Endothelial cell of umbilical vein (primary cell): ENCODE measurements at regions not wholly inside any gene's neighbourhood (a gene's known extent, or its start where the extent isn't known, plus 50 kb on each side); places are given as distances from the start of the nearest gene placed in this dataset.

Experiments used
- BruUV-seq: library from RNA; stranded (reverse); fragments of 400-500 nt; replicated peaks from 2 replicates; lab custom pipeline; 2021; lab: Mats Ljungman, UMichigan
- CTCF ChIA-PET: fragments of 300-600, 350-600 bp; sonication (Branson Sonifier 250); formaldehyde crosslinking; loops from one replicate; lab custom pipeline; 2021; ENCODE audit warnings: antibody characterized with exemption, inconsistent platforms; lab: Charles Lee
- POLR2A ChIA-PET: fragments of 300-600, 350-600 bp; sonication (Branson Sonifier 250); formaldehyde crosslinking; loops from one replicate; lab custom pipeline; 2021; ENCODE audit warnings: antibody characterized with exemption, inconsistent platforms; lab: Charles Lee
- DNase-seq: peaks from one replicate; pipeline ENCODE4 v3.0.0-alpha.2; 2011; ENCODE audit warnings: low read depth, low spot score
- FAIRE-seq: peaks from 2 replicates; lab custom pipeline; 2011; peaks lifted over from hg19 to GRCh38; lab: Jason Lieb, UNC
- H2AFZ ChIP-seq: 2 replicates; pipeline ENCODE4 v1.6.0; 2012; ENCODE audit warnings: low read depth, low read length, control low read depth, inconsistent platforms
- H3K27ac ChIP-seq: 2 replicates; pipeline ENCODE4 v1.5.1; 2011; ENCODE audit warnings: low read depth, mild to moderate bottlenecking, control low read depth, low read length, moderate library complexity; ENCODE audit not compliant: insufficient read depth
- H3K27me3 ChIP-seq, 2 experiments: 2 replicates each; pipeline versions ENCODE4 v1.6.0 to v1.6.1; 2011; ENCODE audit warnings: low read length in 2 of 2, mixed read lengths in 1 of 2; ENCODE audit not compliant: control insufficient read depth in 2 of 2, insufficient read depth in 2 of 2
- H3K36me3 ChIP-seq, 2 experiments: 2 replicates in 1 of 2; 3 replicates in 1 of 2; pipeline ENCODE4 v1.5.1; 2011; ENCODE audit warnings: low read length in 2 of 2, mild to moderate bottlenecking in 1 of 2, moderate library complexity in 1 of 2; ENCODE audit not compliant: control insufficient read depth in 2 of 2, insufficient read depth in 2 of 2; ENCODE audit errors: extremely low read depth in 1 of 2
- H3K4me1 ChIP-seq: 3 replicates; pipeline ENCODE4 v1.5.1; 2011; ENCODE audit warnings: mild to moderate bottlenecking, low read length; ENCODE audit not compliant: control insufficient read depth, insufficient read depth; ENCODE audit errors: extremely low read depth
- H3K4me2 ChIP-seq: 2 replicates; pipeline ENCODE4 v1.6.1; 2011; ENCODE audit warnings: low read length, control low read depth, mixed read lengths; ENCODE audit not compliant: insufficient read depth
- H3K4me3 ChIP-seq, 3 experiments: fragments of 200-600 bp in 1 of 3; sonication (generic), shearing (Covaris generic) in 1 of 3; replicated peaks in 1 of 3; 2 replicates each; pipeline ENCODE4 v1.5.1; 2011 to 2016; ENCODE audit warnings: control low read depth in 3 of 3, low read length in 3 of 3, mild to moderate bottlenecking in 2 of 3, inconsistent platforms in 1 of 3, low read depth in 1 of 3, moderate library complexity in 1 of 3; ENCODE audit not compliant: insufficient read depth in 1 of 3
- H3K79me2 ChIP-seq: 2 replicates; pipeline ENCODE4 v1.6.0; 2012; ENCODE audit warnings: low read length, inconsistent platforms; ENCODE audit not compliant: control insufficient read depth, insufficient read depth
- H3K9ac ChIP-seq: replicated peaks from 2 replicates; pipeline ENCODE3; 2011; ENCODE audit warnings: low read length, control low read depth; ENCODE audit not compliant: insufficient read depth; ENCODE audit errors: extremely low read depth
- H3K9me1 ChIP-seq: replicated peaks from 3 replicates; pipeline ENCODE4 v1.6.0; 2011; ENCODE audit warnings: mild to moderate bottlenecking, low read length; ENCODE audit not compliant: control insufficient read depth, insufficient read depth; ENCODE audit errors: extremely low read depth
- H3K9me3 ChIP-seq: replicated peaks from 2 replicates; pipeline ENCODE4 v1.5.1; 2012; ENCODE audit warnings: low read length, inconsistent platforms; ENCODE audit not compliant: control insufficient read depth, insufficient read depth
- H4K20me1 ChIP-seq: replicated peaks from 2 replicates; pipeline ENCODE3; 2011; ENCODE audit warnings: mild to moderate bottlenecking, low read length; ENCODE audit not compliant: control insufficient read depth, insufficient read depth; ENCODE audit errors: extremely low read depth
- EZH2 ChIP-seq: IDR thresholded peaks from 2 replicates; pipeline ENCODE4 v1.6.1; 2012; ENCODE audit warnings: borderline replicate concordance, low read depth, mild to moderate bottlenecking, moderate library complexity, low read length, inconsistent platforms; ENCODE audit not compliant: severe bottlenecking
- FOS ChIP-seq: IDR thresholded peaks from 2 replicates; pipeline ENCODE4 v1.6.1; 2011; ENCODE audit warnings: mild to moderate bottlenecking, low read length, moderate library complexity, borderline replicate concordance; ENCODE audit not compliant: insufficient read depth
- GATA2 ChIP-seq: IDR thresholded peaks from 2 replicates; pipeline ENCODE4 v1.7.0; 2011; ENCODE audit warnings: low read depth, mild to moderate bottlenecking, moderate library complexity, mixed read lengths, low read length; ENCODE audit not compliant: insufficient read length, insufficient read depth
- JUN ChIP-seq: IDR thresholded peaks from 2 replicates; pipeline ENCODE4 v1.6.1; 2011; ENCODE audit warnings: borderline replicate concordance, low read depth; ENCODE audit not compliant: insufficient read length, insufficient read depth
- MYC ChIP-seq: IDR thresholded peaks from one replicate; pipeline ENCODE4 v1.6.1; 2011; ENCODE audit warnings: mild to moderate bottlenecking, low read depth, low read length
- POLR2A ChIP-seq: IDR thresholded peaks from 2 replicates; pipeline ENCODE4 v1.6.1; 2012; ENCODE audit warnings: low read depth, mild to moderate bottlenecking, control low read depth, low read length
- POLR2AphosphoS5 ChIP-seq: IDR thresholded peaks from 2 replicates; pipeline ENCODE4 v1.6.1; 2012; ENCODE audit warnings: low read depth, mild to moderate bottlenecking, control low read depth, low read length, moderate library complexity; ENCODE audit not compliant: insufficient read depth
- dilution Hi-C: fragments of 300-500 bp; cut with MboI; formaldehyde crosslinking; loops from one replicate; pipeline ENCODE4 v1.15.0; 2019; ENCODE audit warnings: low sequenced_read_pairs; ENCODE audit not compliant: extremely low pct_ligation_motif_present
- intact Hi-C: fragments of 100-400 bp; cut with micrococcal nuclease; formaldehyde crosslinking; loops from one replicate; pipeline ENCODE4 v1.10.0; 2022
- TF ChIP-seq, protein P1 (sequence below): IDR thresholded peaks from 2 replicates; pipeline ENCODE4 v1.6.1; 2011; ENCODE audit not compliant: insufficient read depth, insufficient read length
- TF ChIP-seq, protein P2 (sequence below), 2 donors: IDR thresholded peaks; 1 replicate in 1 of 2; 2 replicates in 1 of 2; pipeline ENCODE4 v1.5.1; 2011; ENCODE audit warnings: low read length in 2 of 2, mild to moderate bottlenecking in 2 of 2, moderate library complexity in 2 of 2, control low read depth in 1 of 2, inconsistent platforms in 1 of 2, low read depth in 1 of 2; ENCODE audit not compliant: insufficient read depth in 1 of 2; ENCODE audit errors: extremely low read depth in 1 of 2

GRCh38 chr1:62953633-62954032 lies 169.7 kb downstream of the ATG4C start:
- no peak overlapping the region for H3K4me3 ChIP-seq
- TF ChIP-seq FOS = no peak
- TF ChIP-seq, protein P1, sequence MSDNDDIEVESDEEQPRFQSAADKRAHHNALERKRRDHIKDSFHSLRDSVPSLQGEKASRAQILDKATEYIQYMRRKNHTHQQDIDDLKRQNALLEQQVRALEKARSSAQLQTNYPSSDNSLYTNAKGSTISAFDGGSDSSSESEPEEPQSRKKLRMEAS = no peak
- no peak for TF ChIP-seq POLR2A
- TF ChIP-seq EZH2 = no peak
- TF ChIP-seq, protein P2, sequence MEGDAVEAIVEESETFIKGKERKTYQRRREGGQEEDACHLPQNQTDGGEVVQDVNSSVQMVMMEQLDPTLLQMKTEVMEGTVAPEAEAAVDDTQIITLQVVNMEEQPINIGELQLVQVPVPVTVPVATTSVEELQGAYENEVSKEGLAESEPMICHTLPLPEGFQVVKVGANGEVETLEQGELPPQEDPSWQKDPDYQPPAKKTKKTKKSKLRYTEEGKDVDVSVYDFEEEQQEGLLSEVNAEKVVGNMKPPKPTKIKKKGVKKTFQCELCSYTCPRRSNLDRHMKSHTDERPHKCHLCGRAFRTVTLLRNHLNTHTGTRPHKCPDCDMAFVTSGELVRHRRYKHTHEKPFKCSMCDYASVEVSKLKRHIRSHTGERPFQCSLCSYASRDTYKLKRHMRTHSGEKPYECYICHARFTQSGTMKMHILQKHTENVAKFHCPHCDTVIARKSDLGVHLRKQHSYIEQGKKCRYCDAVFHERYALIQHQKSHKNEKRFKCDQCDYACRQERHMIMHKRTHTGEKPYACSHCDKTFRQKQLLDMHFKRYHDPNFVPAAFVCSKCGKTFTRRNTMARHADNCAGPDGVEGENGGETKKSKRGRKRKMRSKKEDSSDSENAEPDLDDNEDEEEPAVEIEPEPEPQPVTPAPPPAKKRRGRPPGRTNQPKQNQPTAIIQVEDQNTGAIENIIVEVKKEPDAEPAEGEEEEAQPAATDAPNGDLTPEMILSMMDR (IDR thresholded peaks at IDR 0.05; ENCODE audit: extremely low read depth in 1 of 2, insufficient read depth in 1 of 2, low read depth in 1 of 2, low read length in 2 of 2) = no peak
- TF ChIP-seq MYC = no peak
- TF ChIP-seq JUN = no peak
- no peak for TF ChIP-seq POLR2AphosphoS5
- no peak for TF ChIP-seq GATA2
- H3K9ac ChIP-seq = no peak overlapping the region
- H3K36me3 ChIP-seq = no peaks in the 10 kb centered on the region
- H2AFZ ChIP-seq = no peak overlapping the region
- FAIRE-seq (no peak), DNase-seq (no peak)
- BruUV-seq = no TSS peak
- H3K27ac ChIP-seq = no peak overlapping the region
- dilution Hi-C loops = no loop called here
- intact Hi-C loops = no loop called here
- H3K9me1 ChIP-seq = no peaks in the 10 kb centered on the region
- no peaks in the 10 kb centered on the region for H3K4me1 ChIP-seq
- ChIA-PET CTCF (no interaction called here), POLR2A (no interaction called here)
- no peaks in the 10 kb centered on the region for H3K79me2 ChIP-seq
- no peaks in the 10 kb centered on the region for H4K20me1 ChIP-seq
- H3K9me3 ChIP-seq = no peaks in the 10 kb centered on the region
- H3K27me3 ChIP-seq = peaks cover 2 to 12% of the 10 kb centered on the region in 2 experiments
- no peak overlapping the region for H3K4me2 ChIP-seq
